ENCODE measurements at regions not wholly inside any gene's neighbourhood (a gene's known extent, or its start where the extent isn't known, plus 50 kb on each side); places are given as distances from the start of the nearest gene placed in this dataset.
A peak's percentile ranks its signal among the peaks of the same experiment; 100 is the strongest.
"Not testable (repeated sequence)": the region's sequence is repeated elsewhere in the genome, so short reads cannot be mapped to it uniquely, and the experiment has no call there.

GRCh38 chr19:28685077-28685476 lies 527.9 kb downstream of the UQCRFS1 start:
- no CpG with 5 or more reads among the region's 4 CpGs for WGBS (ENCODE audit: insufficient coverage)
- POLR2A ChIA-PET; H3K9me3 ChIP-seq; ATAC-seq (replicated peaks in 1 of 4); DNase-seq; H3K4me1 Mint-ChIP-seq; H3K27ac Mint-ChIP-seq; H3K4me3 ChIP-seq (ENCODE audit: control insufficient read depth in 1 of 2, extremely low read depth in 1 of 2, low read length in 1 of 2); H3K27me3 ChIP-seq (replicated peaks in 1 of 2; ENCODE audit: control insufficient read depth in 2 of 2, extremely low read depth in 1 of 2, insufficient read depth in 2 of 2, low read length in 1 of 2); CTCF ChIA-PET; H3K36me3 ChIP-seq (ENCODE audit: control insufficient read depth in 2 of 2, extremely low read depth in 1 of 2, insufficient read depth in 1 of 2, low read length in 1 of 2); H3K36me3 Mint-ChIP-seq; H3K9me3 Mint-ChIP-seq; H3K27ac ChIP-seq (ENCODE audit: low read length); H3K4me3 Mint-ChIP-seq; H3K4me1 ChIP-seq (ENCODE audit: control insufficient read depth in 1 of 2, extremely low read depth in 1 of 2, insufficient read depth in 2 of 2, low read length in 2 of 2): not testable (repeated sequence)
- peaks cover 0 to 16% of the 10 kb centered on the region in 2 donors for H3K27me3 Mint-ChIP-seq

GRCh38 chr19:28680111-28680510 lies 532.8 kb downstream of the UQCRFS1 start:
- WGBS (ENCODE audit: insufficient coverage) = 75% methylated on average over 1 of the region's 3 CpGs
- no peaks in the 10 kb centered on the region for H3K4me1 Mint-ChIP-seq
- H3K27me3 Mint-ChIP-seq = peaks cover 0 to 4% of the 10 kb centered on the region in 2 donors
- ChIA-PET POLR2A (no interaction called here), CTCF (no interaction called here)
- Histone ChIP-seq H3K4me1 (ENCODE audit: control insufficient read depth in 1 of 2, extremely low read depth in 1 of 2, insufficient read depth in 2 of 2, low read length in 2 of 2) (no peaks in the 10 kb centered on the region), H3K36me3 (ENCODE audit: control insufficient read depth in 2 of 2, extremely low read depth in 1 of 2, insufficient read depth in 1 of 2, low read length in 1 of 2) (no peaks in the 10 kb centered on the region), H3K27ac (ENCODE audit: low read length) (no peak overlapping the region), H3K9me3 (no peaks in the 10 kb centered on the region), H3K27me3 (replicated peaks in 1 of 2; ENCODE audit: control insufficient read depth in 2 of 2, extremely low read depth in 1 of 2, insufficient read depth in 2 of 2, low read length in 1 of 2) (no peaks in the 10 kb centered on the region), H3K4me3 (ENCODE audit: control insufficient read depth in 1 of 2, extremely low read depth in 1 of 2, low read length in 1 of 2) (no peak overlapping the region)
- DNase-seq (no peak), ATAC-seq (replicated peaks in 1 of 4) (no peak)
- H3K4me3 Mint-ChIP-seq = no peak overlapping the region
- no peak overlapping the region for H3K27ac Mint-ChIP-seq
- peaks cover 4 to 13% (median 9%) of the 10 kb centered on the region in 3 donors for H3K9me3 Mint-ChIP-seq
- H3K36me3 Mint-ChIP-seq = no peaks in the 10 kb centered on the region

- Mint-ChIP-seq H3K9me3 (peaks cover 27 to 48% (median 41%) of the 10 kb centered on the region in 3 donors), H3K27ac (no peak overlapping the region), H3K36me3 (no peaks in the 10 kb centered on the region), H3K4me3 (no peak overlapping the region), H3K27me3 (no peaks in the 10 kb centered on the region), H3K4me1 (no peaks in the 10 kb centered on the region)
- no peak for DNase-seq
- Histone ChIP-seq H3K4me3 (ENCODE audit: control insufficient read depth in 1 of 2, extremely low read depth in 1 of 2, low read length in 1 of 2) (no peak overlapping the region), H3K9me3 (peaks cover 1% of the 10 kb centered on the region), H3K4me1 (ENCODE audit: control insufficient read depth in 1 of 2, extremely low read depth in 1 of 2, insufficient read depth in 2 of 2, low read length in 2 of 2) (no peaks in the 10 kb centered on the region), H3K36me3 (ENCODE audit: control insufficient read depth in 2 of 2, extremely low read depth in 1 of 2, insufficient read depth in 1 of 2, low read length in 1 of 2) (no peaks in the 10 kb centered on the region), H3K27me3 (replicated peaks in 1 of 2; ENCODE audit: control insufficient read depth in 2 of 2, extremely low read depth in 1 of 2, insufficient read depth in 2 of 2, low read length in 1 of 2) (no peaks in the 10 kb centered on the region), H3K27ac (ENCODE audit: low read length) (no peak overlapping the region)
- POLR2A ChIA-PET = no interaction called here
- ATAC-seq (replicated peaks in 1 of 4) = no peak
- WGBS (ENCODE audit: insufficient coverage) = no CpG with 5 or more reads among the region's 2 CpGs
- CTCF ChIA-PET = no interaction called here
Observed at GRCh38 chr19:28670836-28671235, 542.1 kb downstream of the UQCRFS1 start.

GRCh38 chr19:28669804-28670203 lies 543.1 kb downstream of the UQCRFS1 start:
- peaks cover 25 to 46% (median 42%) of the 10 kb centered on the region in 3 donors for H3K9me3 Mint-ChIP-seq
- H3K4me3 Mint-ChIP-seq = no peak overlapping the region

GRCh38 chr19:28667348-28667977 lies 545.5 kb downstream of the UQCRFS1 start:
- 77% methylated on average over 4 of the region's 7 CpGs for WGBS (ENCODE audit: insufficient coverage)
- no peaks in the 10 kb centered on the region for H3K36me3 ChIP-seq (ENCODE audit: control insufficient read depth in 2 of 2, extremely low read depth in 1 of 2, insufficient read depth in 1 of 2, low read length in 1 of 2)
- Mint-ChIP-seq H3K4me1 (no peaks in the 10 kb centered on the region), H3K4me3 (no peak overlapping the region), H3K36me3 (no peaks in the 10 kb centered on the region), H3K27me3 (peaks cover 0 to 1% of the 10 kb centered on the region in 2 donors), H3K27ac (no peak overlapping the region), H3K9me3 (peaks cover 21 to 36% (median 36%) of the 10 kb centered on the region in 3 donors)
- no peak overlapping the region for H3K27ac ChIP-seq (ENCODE audit: low read length)
- no peaks in the 10 kb centered on the region for H3K27me3 ChIP-seq (replicated peaks in 1 of 2; ENCODE audit: control insufficient read depth in 2 of 2, extremely low read depth in 1 of 2, insufficient read depth in 2 of 2, low read length in 1 of 2)
- H3K9me3 ChIP-seq = peaks cover 4% of the 10 kb centered on the region
- no peak for ATAC-seq (replicated peaks in 1 of 4)
- H3K4me3 ChIP-seq (ENCODE audit: control insufficient read depth in 1 of 2, extremely low read depth in 1 of 2, low read length in 1 of 2) = no peak overlapping the region
- POLR2A ChIA-PET = no interaction called here
- DNase-seq = no peak
- CTCF ChIA-PET = no interaction called here
- no peaks in the 10 kb centered on the region for H3K4me1 ChIP-seq (ENCODE audit: control insufficient read depth in 1 of 2, extremely low read depth in 1 of 2, insufficient read depth in 2 of 2, low read length in 2 of 2)

More at GRCh38 chr19:28669804-28670203, 543.1 kb downstream of the UQCRFS1 start:
- Histone ChIP-seq H3K27ac (ENCODE audit: low read length) (no peak overlapping the region), H3K4me3 (ENCODE audit: control insufficient read depth in 1 of 2, extremely low read depth in 1 of 2, low read length in 1 of 2) (no peak overlapping the region), H3K36me3 (ENCODE audit: control insufficient read depth in 2 of 2, extremely low read depth in 1 of 2, insufficient read depth in 1 of 2, low read length in 1 of 2) (no peaks in the 10 kb centered on the region), H3K4me1 (ENCODE audit: control insufficient read depth in 1 of 2, extremely low read depth in 1 of 2, insufficient read depth in 2 of 2, low read length in 2 of 2) (no peaks in the 10 kb centered on the region), H3K9me3 (peaks cover 4% of the 10 kb centered on the region), H3K27me3 (replicated peaks in 1 of 2; ENCODE audit: control insufficient read depth in 2 of 2, extremely low read depth in 1 of 2, insufficient read depth in 2 of 2, low read length in 1 of 2) (no peaks in the 10 kb centered on the region)
- ChIA-PET POLR2A (no interaction called here), CTCF (no interaction called here)
- H3K27ac Mint-ChIP-seq = no peak overlapping the region
- no peak for DNase-seq
- no peaks in the 10 kb centered on the region for H3K4me1 Mint-ChIP-seq
- no peak for ATAC-seq (replicated peaks in 1 of 4)
- no peaks in the 10 kb centered on the region for H3K36me3 Mint-ChIP-seq
- no peaks in the 10 kb centered on the region for H3K27me3 Mint-ChIP-seq
- WGBS (ENCODE audit: insufficient coverage) = no CpG with 5 or more reads among the region's 2 CpGs

- no peak overlapping the region for H3K4me3 Mint-ChIP-seq
- H3K4me1 Mint-ChIP-seq = no peaks in the 10 kb centered on the region
- H3K4me1 ChIP-seq (ENCODE audit: control insufficient read depth in 1 of 2, extremely low read depth in 1 of 2, insufficient read depth in 2 of 2, low read length in 2 of 2) = no peaks in the 10 kb centered on the region
- no peaks in the 10 kb centered on the region for H3K36me3 ChIP-seq (ENCODE audit: control insufficient read depth in 2 of 2, extremely low read depth in 1 of 2, insufficient read depth in 1 of 2, low read length in 1 of 2)
- H3K27ac Mint-ChIP-seq = no peak overlapping the region
- H3K4me3 ChIP-seq (ENCODE audit: control insufficient read depth in 1 of 2, extremely low read depth in 1 of 2, low read length in 1 of 2) = no peak overlapping the region
- H3K9me3 Mint-ChIP-seq = peaks cover 17 to 41% (median 34%) of the 10 kb centered on the region in 3 donors
- no peaks in the 10 kb centered on the region for H3K36me3 Mint-ChIP-seq
- peaks cover 0 to 1% of the 10 kb centered on the region in 2 donors for H3K27me3 Mint-ChIP-seq
- no peaks in the 10 kb centered on the region for H3K27me3 ChIP-seq (replicated peaks in 1 of 2; ENCODE audit: control insufficient read depth in 2 of 2, extremely low read depth in 1 of 2, insufficient read depth in 2 of 2, low read length in 1 of 2)
- H3K27ac ChIP-seq (ENCODE audit: low read length) = no peak overlapping the region
- no peak for ATAC-seq (replicated peaks in 1 of 4)
- WGBS (ENCODE audit: insufficient coverage) = no CpG with 5 or more reads among the region's 1 CpG
- peaks cover 4% of the 10 kb centered on the region for H3K9me3 ChIP-seq
- no peak for DNase-seq
- ChIA-PET CTCF (interaction anchor here in 1 of 2 donors (0.6 kb wide), 1 partner anchor 1295 kb away, joined by 4 read pairs; no protein-coding TSS in a partner anchor), POLR2A (no interaction called here)
Observed at GRCh38 chr19:28665748-28666147, 547.2 kb downstream of the UQCRFS1 start.

- no peak for ATAC-seq (replicated peaks in 1 of 4)
- peak overlapping the region in 1 of 2 donors; percentile 28 for H3K4me3 ChIP-seq (ENCODE audit: control insufficient read depth in 1 of 2, extremely low read depth in 1 of 2, low read length in 1 of 2)
- H3K9me3 Mint-ChIP-seq = peaks cover 16 to 39% (median 31%) of the 10 kb centered on the region in 3 donors
- H3K27ac Mint-ChIP-seq = no peak overlapping the region
- H3K27me3 Mint-ChIP-seq = peaks cover 0 to 3% of the 10 kb centered on the region in 2 donors
- ChIA-PET CTCF (no interaction called here), POLR2A (no interaction called here)
- no peaks in the 10 kb centered on the region for H3K9me3 ChIP-seq
- peaks cover 8 to 9% of the 10 kb centered on the region in 2 experiments for H3K4me1 ChIP-seq (ENCODE audit: control insufficient read depth in 1 of 2, extremely low read depth in 1 of 2, insufficient read depth in 2 of 2, low read length in 2 of 2)
- H3K4me3 Mint-ChIP-seq = no peak overlapping the region
- peaks cover 0 to 8% of the 10 kb centered on the region in 2 experiments for H3K27me3 ChIP-seq (replicated peaks in 1 of 2; ENCODE audit: control insufficient read depth in 2 of 2, extremely low read depth in 1 of 2, insufficient read depth in 2 of 2, low read length in 1 of 2)
- H3K4me1 Mint-ChIP-seq = peaks cover 0 to 6% (median 4%) of the 10 kb centered on the region in 3 donors
- H3K27ac ChIP-seq (ENCODE audit: low read length) = no peak overlapping the region
- H3K36me3 Mint-ChIP-seq = no peaks in the 10 kb centered on the region
- no peak for DNase-seq
- H3K36me3 ChIP-seq (ENCODE audit: control insufficient read depth in 2 of 2, extremely low read depth in 1 of 2, insufficient read depth in 1 of 2, low read length in 1 of 2) = no peaks in the 10 kb centered on the region
- 56% methylated on average over 2 of the region's 2 CpGs for WGBS (ENCODE audit: insufficient coverage)
Observed at GRCh38 chr19:28656644-28657043, 556.3 kb downstream of the UQCRFS1 start.
